IMR-90 (cell line): ENCODE measurements at regions not wholly inside any gene's neighbourhood (a gene's known extent, or its start where the extent isn't known, plus 50 kb on each side); places are given as distances from the start of the nearest gene placed in this dataset.

Experiments
- ATAC-seq: fragments of 200-7000 bp; cut with Tn5 transposase; 2 replicates; pipeline ENCODE4 v1.9.1; 2020; ENCODE audit warnings: low read depth, mild to moderate bottlenecking, moderate library complexity
- BruUV-seq: library from RNA; stranded (reverse); fragments of 400-500 nt; replicated peaks from 2 replicates; lab custom pipeline; 2021; lab: Mats Ljungman, UMichigan
- CTCF ChIA-PET: fragments of 300-600 bp; formaldehyde crosslinking; extraction: SDS; loops from one replicate; lab custom pipeline; 2021; ENCODE audit warnings: antibody characterized with exemption; lab: Yijun Ruan, JAX
- POLR2A ChIA-PET: fragments of 300-600 bp; sonication (Branson Sonifier 250); formaldehyde crosslinking; loops from one replicate; lab custom pipeline; 2022; ENCODE audit warnings: antibody characterized with exemption; ENCODE audit not compliant: unreplicated experiment; lab: Charles Lee
- DNase-seq: peaks from one replicate; pipeline ENCODE4 v3.0.0; 2013
- H2AFZ ChIP-seq: replicated peaks from 2 replicates; pipeline ENCODE3; 2013; ENCODE audit warnings: low read length, mild to moderate bottlenecking; ENCODE audit not compliant: poor library complexity
- H2AK5ac ChIP-seq: 2 replicates; pipeline ENCODE4 v1.6.1; 2013; ENCODE audit warnings: low read depth, low read length, inconsistent platforms
- H2AK9ac ChIP-seq: replicated peaks from 2 replicates; pipeline ENCODE3; 2013; ENCODE audit warnings: mild to moderate bottlenecking, low read depth, low read length, moderate library complexity; ENCODE audit not compliant: poor library complexity
- H2BK120ac ChIP-seq: 2 replicates; pipeline ENCODE4 v1.6.1; 2013; ENCODE audit warnings: low read depth, low read length, inconsistent platforms
- H2BK15ac ChIP-seq: 3 replicates; pipeline ENCODE4 v1.6.1; 2013; ENCODE audit warnings: low read depth, low read length, inconsistent platforms
- H2BK20ac ChIP-seq: 2 replicates; pipeline ENCODE4 v1.6.1; 2013; ENCODE audit warnings: low read depth, mild to moderate bottlenecking, inconsistent platforms, low read length, moderate library complexity
- H2BK5ac ChIP-seq: 2 replicates; pipeline ENCODE4 v1.6.1; 2013; ENCODE audit warnings: mild to moderate bottlenecking, low read depth, low read length, inconsistent platforms; ENCODE audit not compliant: poor library complexity, severe bottlenecking
- H3K14ac ChIP-seq: replicated peaks from 2 replicates; pipeline ENCODE4 v1.6.1; 2013; ENCODE audit warnings: low read depth, low read length, inconsistent platforms
- H3K18ac ChIP-seq: 2 replicates; pipeline ENCODE4 v1.6.1; 2013; ENCODE audit warnings: low read depth, low read length, control low read depth
- H3K23ac ChIP-seq: 2 replicates; pipeline ENCODE4 v1.6.1; 2013; ENCODE audit warnings: low read depth, low read length, inconsistent platforms
- H3K27ac ChIP-seq: 2 replicates; pipeline ENCODE4 v1.5.1; 2013; ENCODE audit warnings: mild to moderate bottlenecking, control low read depth, low read length; ENCODE audit not compliant: insufficient read depth
- H3K27me3 ChIP-seq: 2 replicates; pipeline ENCODE4 v1.6.1; 2013; ENCODE audit warnings: low read length; ENCODE audit not compliant: control insufficient read depth, insufficient read depth
- H3K36me3 ChIP-seq: 2 replicates; pipeline ENCODE4 v1.6.1; 2013; ENCODE audit warnings: low read length, mixed read lengths; ENCODE audit not compliant: control insufficient read depth, insufficient read depth
- H3K4ac ChIP-seq: 2 replicates; pipeline ENCODE4 v1.6.1; 2013; ENCODE audit warnings: low read depth, low read length, inconsistent platforms
- H3K4me1 ChIP-seq: 2 replicates; pipeline ENCODE4 v1.6.1; 2013; ENCODE audit warnings: low read length, mixed read lengths; ENCODE audit not compliant: control insufficient read depth, insufficient read depth
- H3K4me2 ChIP-seq: 2 replicates; pipeline ENCODE4 v1.6.1; 2013; ENCODE audit warnings: low read depth, mild to moderate bottlenecking, control low read depth, low read length, moderate library complexity
- H3K4me3 ChIP-seq: 2 replicates; pipeline ENCODE4 v1.5.1; 2013; ENCODE audit warnings: low read depth, mild to moderate bottlenecking, control low read depth, low read length, moderate library complexity; ENCODE audit not compliant: insufficient read depth
- H3K56ac ChIP-seq: 2 replicates; pipeline ENCODE4 v1.6.1; 2013; ENCODE audit warnings: low read length, inconsistent platforms; ENCODE audit not compliant: insufficient read depth; ENCODE audit errors: extremely low read depth
- H3K79me1 ChIP-seq, 2 experiments: 2 replicates each; pipeline ENCODE4 v1.6.1; 2013; ENCODE audit warnings: low read length in 2 of 2, inconsistent platforms in 1 of 2, low read depth in 1 of 2
- H3K9ac ChIP-seq: 2 replicates; pipeline ENCODE4 v1.6.1; 2013; ENCODE audit warnings: low read depth, low read length, control low read depth
- H3K9me1 ChIP-seq: 2 replicates; pipeline ENCODE4 v1.6.1; 2013; ENCODE audit warnings: low read length, inconsistent platforms; ENCODE audit not compliant: insufficient read depth
- H3K9me3 ChIP-seq: 2 replicates; pipeline ENCODE4 v1.6.1; 2013; ENCODE audit warnings: low read length; ENCODE audit not compliant: control insufficient read depth, insufficient read depth
- H4K20me1 ChIP-seq: 2 replicates; pipeline ENCODE4 v1.6.1; 2013; ENCODE audit warnings: low read length, inconsistent platforms; ENCODE audit not compliant: insufficient read depth
- H4K5ac ChIP-seq: 2 replicates; pipeline ENCODE4 v1.6.1; 2013; ENCODE audit warnings: mild to moderate bottlenecking, low read depth, low read length, control low read depth
- H4K8ac ChIP-seq, 2 experiments: 2 replicates each; pipeline ENCODE4 v1.6.1; 2013; ENCODE audit warnings: low read depth in 2 of 2, low read length in 2 of 2, control low read depth in 1 of 2, inconsistent platforms in 1 of 2
- H4K91ac ChIP-seq: 2 replicates; pipeline ENCODE4 v1.6.1; 2013; ENCODE audit warnings: low read depth, low read length, inconsistent platforms; ENCODE audit not compliant: insufficient read depth
- ELK1 ChIP-seq: fragments of 150-350 bp; IDR thresholded peaks from 2 replicates; pipeline ENCODE4 v1.6.1; 2016; ENCODE audit warnings: low read depth, mild to moderate bottlenecking, low read length, moderate library complexity, borderline replicate concordance
- MAFK ChIP-seq: IDR thresholded peaks from 2 replicates; pipeline ENCODE4 v1.6.1; 2012; ENCODE audit warnings: low read depth, low read length, improper control_type of control experiment
- MXI1 ChIP-seq: IDR thresholded peaks from 2 replicates; pipeline ENCODE4 v1.6.1; 2012; ENCODE audit warnings: low read depth, mild to moderate bottlenecking, low read length, moderate library complexity, borderline replicate concordance
- POLR2A ChIP-seq: IDR thresholded peaks from 2 replicates; pipeline ENCODE4 v1.6.1; 2012; ENCODE audit warnings: mild to moderate bottlenecking, low read depth, low read length
- SMC3 ChIP-seq: fragments of 150-350 bp; IDR thresholded peaks from 2 replicates; pipeline ENCODE4 v1.6.1; 2016; ENCODE audit warnings: low read depth, mild to moderate bottlenecking, antibody characterized with exemption, low read length, moderate library complexity
- USF2 ChIP-seq: fragments of 150-350 bp; IDR thresholded peaks from 2 replicates; pipeline ENCODE4 v1.6.1; 2017; ENCODE audit warnings: mild to moderate bottlenecking, antibody characterized with exemption, low read length, low read depth
- WGBS, 2 experiments: methylation state at CpG; one replicate each; pipeline versions ENCODE4 v1.1.5 to v1.1.7; 2013; ENCODE audit warnings: missing lambda C conversion rate in 2 of 2; ENCODE audit not compliant: insufficient read length in 1 of 2; ENCODE audit errors: extremely low coverage in 2 of 2; 5-methylcytosine and 5-hydroxymethylcytosine counted together
- dilution Hi-C: fragments of 300-500 bp; cut with HindIII; formaldehyde crosslinking; loops from one replicate; pipeline ENCODE4 v1.14.3; 2018; ENCODE audit warnings: low sequenced_read_pairs; ENCODE audit not compliant: unreplicated experiment
- in situ Hi-C: fragments of 300-500 bp; cut with MboI; formaldehyde crosslinking; loops from 3 replicates; pipeline ENCODE4 v1.14.3; 2019; ENCODE audit warnings: low sequenced_read_pairs, inconsistent platforms, mixed read lengths
- intact Hi-C: fragments of 100-400 bp; cut with micrococcal nuclease; formaldehyde crosslinking; loops from 2 replicates; pipeline ENCODE4 v1.10.0; 2022

DNA sequence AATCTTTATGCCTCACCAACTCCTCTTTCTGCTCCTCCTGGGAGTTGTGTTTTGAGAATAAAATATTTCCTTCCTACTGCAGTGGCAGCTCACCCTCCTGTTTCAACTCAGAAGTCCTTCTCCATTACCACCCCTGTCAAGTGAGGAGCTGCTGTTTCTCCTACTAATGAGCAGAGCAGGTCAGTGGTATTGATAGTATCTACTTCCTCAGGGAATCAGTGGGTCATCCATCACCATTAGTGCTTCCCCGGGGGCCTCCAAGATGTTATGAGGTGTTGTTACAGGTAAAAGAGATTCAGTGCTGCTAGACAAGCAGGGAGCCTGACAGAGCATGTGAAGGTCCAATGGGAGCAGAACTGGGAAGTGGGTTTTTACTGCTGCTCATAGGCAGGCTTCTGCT is 795.2 kb downstream of the REEP3 start:
- Histone ChIP-seq H3K56ac (no peak overlapping the region), H3K18ac (no peak overlapping the region), H3K4me2 (no peak overlapping the region), H2BK5ac (no peak overlapping the region), H2BK120ac (no peak overlapping the region), H4K5ac (no peak overlapping the region), H2AK9ac (no peak overlapping the region), H3K9ac (no peak overlapping the region), H3K4me3 (no peak overlapping the region), H4K20me1 (no peaks in the 10 kb centered on the region), H3K79me1 (no peaks in the 10 kb centered on the region), H4K91ac (no peak overlapping the region), H2AK5ac (no peak overlapping the region), H3K9me3 (no peaks in the 10 kb centered on the region), H4K8ac (no peak overlapping the region), H3K27ac (no peak overlapping the region), H3K27me3 (no peaks in the 10 kb centered on the region), H3K23ac (no peak overlapping the region), H2BK15ac (no peak overlapping the region), H3K4me1 (no peaks in the 10 kb centered on the region), H3K4ac (no peak overlapping the region), H2BK20ac (no peak overlapping the region), H2AFZ (no peak overlapping the region), H3K14ac (no peak overlapping the region), H3K36me3 (no peaks in the 10 kb centered on the region), H3K9me1 (no peaks in the 10 kb centered on the region)
- intact Hi-C loops = no loop called here
- in situ Hi-C loops = no loop called here
- ChIA-PET POLR2A (no interaction called here), CTCF (no interaction called here)
- dilution Hi-C loops = no loop called here
- no peak for DNase-seq
- no TSS peak for BruUV-seq
- no CpG with 5 or more reads among the region's 1 CpG for WGBS, 2 experiments
- ATAC-seq = no peak
- TF ChIP-seq USF2 = no peak
- TF ChIP-seq POLR2A = no peak
- TF ChIP-seq ELK1 = no peak
- TF ChIP-seq SMC3 = no peak
- no peak for TF ChIP-seq MAFK
- TF ChIP-seq MXI1 = no peak
